Heart left ventricle (tissue), 16 donors: ENCODE measurements at regions not wholly inside any gene's neighbourhood (a gene's known extent, or its start where the extent isn't known, plus 50 kb on each side); places are given as distances from the start of the nearest gene placed in this dataset.

Experiments used
- ATAC-seq, 4 donors: fragments of 200-7000 bp; cut with Tn5 transposase; one replicate each; pipeline ENCODE4 v1.9.1; 2020 to 2022; ENCODE audit warnings: moderate library complexity in 4 of 4, mild to moderate bottlenecking in 3 of 4, moderate number of reproducible peaks in 1 of 4
- DNase-seq, 5 donors: peaks; one replicate each; pipeline ENCODE4 v3.0.0-alpha.2; 2020
- H3K27ac ChIP-seq, 12 donors: fragments of 200-600 bp; sonication (generic) in 4 of 12; one replicate each; pipeline versions ENCODE4 v1.5.0 to v1.8.0; 2016 to 2022; ENCODE audit warnings: mild to moderate bottlenecking in 2 of 12
- H3K27me3 ChIP-seq, 9 donors: fragments of 200-600 bp; sonication (generic) in 2 of 9; one replicate each; pipeline versions ENCODE4 v1.5.1 to v1.8.0; 2016 to 2022; ENCODE audit warnings: mild to moderate bottlenecking in 3 of 9
- H3K36me3 ChIP-seq, 9 donors: fragments of 200-600 bp; sonication (generic) in 2 of 9; one replicate each; pipeline versions ENCODE4 v1.5.0 to v1.8.0; 2018 to 2022; ENCODE audit warnings: mild to moderate bottlenecking in 2 of 9
- H3K4me1 ChIP-seq, 12 donors: fragments of 200-600 bp; sonication (generic) in 4 of 12; one replicate each; pipeline versions ENCODE4 v1.5.0 to v1.8.0; 2016 to 2022; ENCODE audit warnings: mild to moderate bottlenecking in 3 of 12
- H3K4me3 ChIP-seq, 12 donors: fragments of 200-600 bp; sonication (generic) in 4 of 12; one replicate each; pipeline versions ENCODE4 v1.5.0 to v1.8.0; 2017 to 2022; ENCODE audit warnings: mild to moderate bottlenecking in 9 of 12, moderate library complexity in 4 of 12
- H3K9me3 ChIP-seq, 12 donors: fragments of 200-600 bp; sonication (generic) in 4 of 12; one replicate each; pipeline versions ENCODE4 v1.5.0 to v1.8.0; 2016 to 2022; ENCODE audit warnings: mild to moderate bottlenecking in 1 of 12
- CTCF ChIP-seq, 12 donors: fragments of 200-600 bp; sonication (generic) in 4 of 12; IDR thresholded peaks; one replicate each; pipeline versions ENCODE4 v1.5.0 to v1.8.0; 2018 to 2022; ENCODE audit warnings: antibody characterized with exemption in 12 of 12, mild to moderate bottlenecking in 5 of 12
- POLR2A ChIP-seq, 2 donors: fragments of 450-650 bp; IDR thresholded peaks; one replicate each; pipeline ENCODE4 v1.6.1; 2017; ENCODE audit warnings: antibody characterized with exemption in 2 of 2, mild to moderate bottlenecking in 2 of 2, moderate library complexity in 2 of 2
- WGBS, 4 donors: extraction: QIAGEN DNeasy Blood & Tissue Kit in 2 of 4; methylation state at CpG; one replicate each; pipeline versions ENCODE4 v1.1.5 to v1.1.7; 2013 to 2018; 5-methylcytosine and 5-hydroxymethylcytosine counted together
- intact Hi-C, 10 donors: fragments of 100-400 bp; cut with DNase I; formaldehyde crosslinking; loops; one replicate each; pipeline versions ENCODE4 v1.11.1 to v1.14.2; 2022
- donor health status: ischemic (EF 13 %, LVEDD 7.1; RV severe dilation, severe dysfunction).
- donor health status: healthy with polysubstance abuse.
- donor health status: DM: no; HTN: yes; CAD: no.
- donor health status: DM: no; HTN: no; CAD: no.
- donor health status: ischemic (EF 25% LVEDD 6.9; RV normal size, moderate dysfunction).
- donor health status: ischemic (EF 25% LVEDD 5.7; RV mildly dilated, moderate dysfunction).
- donor health status: healthy.
- donor health status: DM: yes; HTN: yes; CAD: no.
- donor health status: ischemic (EF 35%, LVEDD 5.7; RV mildly dilated, moderate dysfunction).
- donor health status: nonischemic (EF 11% LVEDD 7.7; RV severe dilation, severe dysfunction).
- donor health status: DM: yes; HTN: yes; CAD: no.
- donor health status: PGD.
- donor health status: ischemic (EF 29% LVEDD 5.4; RV normal size, mild dysfunction).
- donor health status: nonischemic (EF 23%, LVEDD 6.1; RV moderate dilation, normal function).

- no peaks in the 10 kb centered on the region for H3K4me1 ChIP-seq
- H3K27ac ChIP-seq, result no peak overlapping the region
- H3K36me3 ChIP-seq, result peaks cover 17 to 100% (median 96%) of the 10 kb centered on the region in 9 donors
- no peaks in the 10 kb centered on the region for H3K27me3 ChIP-seq
- ATAC-seq, result no peak
- TF ChIP-seq POLR2A (IDR thresholded peaks at IDR 0.05) (no peak), CTCF (IDR thresholded peaks at IDR 0.05) (no peak)
- DNase-seq, result peak in 2 of 5 donors; percentile 15 to 20
- no peak overlapping the region for H3K4me3 ChIP-seq
- WGBS, 4 donors, result 86 to 94% (median 90%) methylated on average over 10 of the region's 10 CpGs
- intact Hi-C loops, result no loop called here
- peaks cover 21 to 100% (median 100%) of the 10 kb centered on the region in 12 donors for H3K9me3 ChIP-seq
Measured at GRCh38 chr15:25068696-25069095, 113.9 kb downstream of the SNRPN start.

- no peaks in the 10 kb centered on the region for H3K27me3 ChIP-seq
- H3K27ac ChIP-seq, result no peak overlapping the region
- 93 to 96% (median 94%) methylated on average over 10 of the region's 10 CpGs for WGBS, 4 donors
- DNase-seq, result peak in 3 of 5 donors; percentile 2 to 14 (median 3)
- peaks cover 21 to 100% (median 100%) of the 10 kb centered on the region in 12 donors for H3K9me3 ChIP-seq
- peaks cover 20 to 100% (median 97%) of the 10 kb centered on the region in 9 donors for H3K36me3 ChIP-seq
- no peaks in the 10 kb centered on the region for H3K4me1 ChIP-seq
- H3K4me3 ChIP-seq, result no peak overlapping the region
- intact Hi-C loops, result no loop called here
- TF ChIP-seq CTCF (IDR thresholded peaks at IDR 0.05) (no peak), POLR2A (IDR thresholded peaks at IDR 0.05) (no peak)
- ATAC-seq, result no peak
Measured at GRCh38 chr15:25070353-25070963, 115.7 kb downstream of the SNRPN start.

- DNase-seq, result peak in 1 of 5 donors; percentile 10
- Histone ChIP-seq H3K4me1 (no peaks in the 10 kb centered on the region), H3K9me3 (peaks cover 17 to 100% (median 100%) of the 10 kb centered on the region in 12 donors), H3K4me3 (no peak overlapping the region), H3K27ac (no peak overlapping the region), H3K36me3 (peaks cover 22 to 100% (median 97%) of the 10 kb centered on the region in 9 donors), H3K27me3 (no peaks in the 10 kb centered on the region)
- no peak for TF ChIP-seq POLR2A (IDR thresholded peaks at IDR 0.05)
- no peak for TF ChIP-seq CTCF (IDR thresholded peaks at IDR 0.05)
- intact Hi-C loops, result no loop called here
- 84 to 88% (median 87%) methylated on average over 11 of the region's 11 CpGs for WGBS, 4 donors
- ATAC-seq, result no peak
Measured at GRCh38 chr15:25072857-25073476, 118.2 kb downstream of the SNRPN start.

GRCh38 chr15:25087137-25087536, 132.3 kb downstream of the SNRPN start:
- intact Hi-C loops, result loop anchor here in 1 of 10 donors (5.0 kb wide), 1 partner anchor 35 kb away; no protein-coding TSS in a partner anchor
- Histone ChIP-seq H3K27me3 (no peaks in the 10 kb centered on the region), H3K4me3 (no peak overlapping the region), H3K4me1 (no peaks in the 10 kb centered on the region), H3K27ac (no peak overlapping the region), H3K36me3 (peaks cover 0 to 100% (median 89%) of the 10 kb centered on the region in 9 donors), H3K9me3 (peaks cover 0 to 99% (median 88%) of the 10 kb centered on the region in 12 donors)
- 76 to 82% (median 79%) methylated on average over 8 of the region's 8 CpGs for WGBS, 4 donors
- ATAC-seq (no peak), DNase-seq (no peak)
- TF ChIP-seq CTCF (IDR thresholded peaks at IDR 0.05) (no peak), POLR2A (IDR thresholded peaks at IDR 0.05) (no peak)
